GM12892 (cell line): ENCODE measurements at regions not wholly inside any gene's neighbourhood (a gene's known extent, or its start where the extent isn't known, plus 50 kb on each side); places are given as distances from the start of the nearest gene placed in this dataset.

ENCODE experiments used
- POLR2A ChIP-seq: IDR thresholded peaks from 2 replicates; pipeline ENCODE4 v1.6.1; 2011; ENCODE audit warnings: low read depth, low read length, control low read depth
- POLR2AphosphoS5 ChIP-seq: IDR thresholded peaks from 2 replicates; pipeline ENCODE4 v1.6.1; 2011; ENCODE audit warnings: low read depth, low read length, control low read depth

DNA sequence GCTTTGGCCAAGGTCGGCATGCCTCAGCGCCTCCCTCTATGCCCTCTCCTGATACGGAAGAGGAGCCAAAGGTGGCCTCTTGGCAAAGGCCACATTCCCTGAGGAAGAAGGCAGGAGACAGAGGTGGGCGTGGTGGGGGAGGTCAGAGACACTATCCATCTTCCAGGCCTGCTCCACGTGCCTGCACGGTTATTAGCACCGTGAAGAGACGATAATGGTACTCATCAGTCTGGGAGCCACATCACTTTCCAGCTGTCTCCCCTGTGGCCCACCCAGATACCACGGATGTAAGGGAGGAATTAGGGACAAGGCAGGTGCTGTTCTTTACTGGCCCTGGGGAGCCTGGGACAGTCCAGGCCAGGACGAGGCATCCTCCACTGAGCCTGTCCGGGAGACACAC lies 354.3 kb downstream of the MN1 start:
- TF ChIP-seq POLR2A = no peak
- TF ChIP-seq POLR2AphosphoS5 = no peak
